Uterus (tissue), 2 donors: ENCODE measurements at regions not wholly inside any gene's neighbourhood (a gene's known extent, or its start where the extent isn't known, plus 50 kb on each side); places are given as distances from the start of the nearest gene placed in this dataset.

ENCODE experiments used
- CTCF ChIP-seq, 4 experiments: fragments of 200-600 bp in 2 of 4; fragments of 450-650 bp in 2 of 4; sonication (generic) in 2 of 4; IDR thresholded peaks; one replicate each; pipeline ENCODE4 v1.5.1; 2016 to 2019; ENCODE audit warnings: antibody characterized with exemption in 4 of 4, mild to moderate bottlenecking in 2 of 4, moderate library complexity in 1 of 4
- POLR2A ChIP-seq, 2 donors: fragments of 450-650 bp; IDR thresholded peaks; one replicate each; pipeline ENCODE4 v1.6.1; 2016; ENCODE audit warnings: antibody characterized with exemption in 2 of 2, mild to moderate bottlenecking in 1 of 2, moderate library complexity in 1 of 2

- TF ChIP-seq POLR2A (IDR thresholded peaks at IDR 0.05) (no peak), CTCF (IDR thresholded peaks at IDR 0.05) (no peak)
Measured at GRCh38 chr5:168121138-168121494, 170.3 kb upstream of the WWC1 start.
